Tibial artery (tissue), 4 donors: ENCODE measurements at regions not wholly inside any gene's neighbourhood (a gene's known extent, or its start where the extent isn't known, plus 50 kb on each side); places are given as distances from the start of the nearest gene placed in this dataset.
"Not testable (repeated sequence)": the region's sequence is repeated elsewhere in the genome, so short reads cannot be mapped to it uniquely, and the experiment has no call there.

Experiments used
- DNase-seq, 2 donors: peaks; one replicate each; pipeline ENCODE4 v3.0.0-alpha.2; 2019
- H3K27ac ChIP-seq, 2 donors: fragments of 200-600 bp; sonication (generic) in 1 of 2; 1 replicate in 1 of 2; 2 replicates in 1 of 2; pipeline ENCODE4 v1.5.1; 2018 to 2019; ENCODE audit warnings: mild to moderate bottlenecking in 1 of 2
- H3K27me3 ChIP-seq, 2 donors: fragments of 200-600 bp; sonication (generic) in 1 of 2; one replicate each; pipeline versions ENCODE4 v1.5.1 to v1.6.0; 2016 to 2019
- H3K36me3 ChIP-seq, 3 donors: fragments of 200-600 bp; sonication (generic) in 2 of 3; one replicate each; pipeline ENCODE4 v1.5.1; 2016 to 2019; ENCODE audit warnings: mild to moderate bottlenecking in 2 of 3
- H3K4me1 ChIP-seq, 4 donors: fragments of 200-600 bp; sonication (generic) in 2 of 4; 1 replicate in 3 of 4; 2 replicates in 1 of 4; pipeline ENCODE4 v1.5.1; 2016 to 2019
- H3K4me3 ChIP-seq, 2 donors: fragments of 200-600 bp; sonication (generic) in 1 of 2; 1 replicate in 1 of 2; 2 replicates in 1 of 2; pipeline ENCODE4 v1.5.1; 2018 to 2019; ENCODE audit warnings: mild to moderate bottlenecking in 2 of 2
- H3K9me3 ChIP-seq, 3 donors: fragments of 200-600 bp; sonication (generic) in 1 of 3; one replicate each; pipeline ENCODE4 v1.5.1; 2016 to 2019
- CTCF ChIP-seq, 2 experiments: fragments of 200-600 bp in 1 of 2; fragments of 450-650 bp in 1 of 2; IDR thresholded peaks; one replicate each; pipeline ENCODE4 v1.5.1; 2017 to 2019; ENCODE audit warnings: antibody characterized with exemption in 2 of 2, mild to moderate bottlenecking in 1 of 2, moderate library complexity in 1 of 2
- intact Hi-C: fragments of 100-400 bp; cut with DNase I; formaldehyde crosslinking; loops from one replicate; pipeline ENCODE4 v1.15.0; 2023; ENCODE audit warnings: low total_unique reads

- no peak for TF ChIP-seq CTCF (IDR thresholded peaks at IDR 0.05)
- H3K4me1 ChIP-seq, result no peaks in the 10 kb centered on the region
- no peaks in the 10 kb centered on the region for H3K36me3 ChIP-seq
- no peaks in the 10 kb centered on the region for H3K9me3 ChIP-seq
- H3K27me3 ChIP-seq, result no peaks in the 10 kb centered on the region
- no peak overlapping the region for H3K27ac ChIP-seq
- no peak overlapping the region for H3K4me3 ChIP-seq
- no peak for DNase-seq
- intact Hi-C loops, result no loop called here
These were observed 284.1 kb downstream of the CYRIA start for GRCh38 chr2:16381511-16381910.

- not testable (repeated sequence) for H3K36me3 ChIP-seq, H3K27ac ChIP-seq, H3K27me3 ChIP-seq
These were observed 285.7 kb downstream of the CYRIA start for GRCh38 chr2:16379901-16380300.

GRCh38 chr2:16379061-16379460 is 286.6 kb downstream of the CYRIA start:
- intact Hi-C loops, H3K27ac ChIP-seq: not testable (repeated sequence)

More at GRCh38 chr2:16379901-16380300, 285.7 kb downstream of the CYRIA start:
- H3K9me3 ChIP-seq, H3K4me3 ChIP-seq, DNase-seq, H3K4me1 ChIP-seq, intact Hi-C loops: not testable (repeated sequence)

DNA sequence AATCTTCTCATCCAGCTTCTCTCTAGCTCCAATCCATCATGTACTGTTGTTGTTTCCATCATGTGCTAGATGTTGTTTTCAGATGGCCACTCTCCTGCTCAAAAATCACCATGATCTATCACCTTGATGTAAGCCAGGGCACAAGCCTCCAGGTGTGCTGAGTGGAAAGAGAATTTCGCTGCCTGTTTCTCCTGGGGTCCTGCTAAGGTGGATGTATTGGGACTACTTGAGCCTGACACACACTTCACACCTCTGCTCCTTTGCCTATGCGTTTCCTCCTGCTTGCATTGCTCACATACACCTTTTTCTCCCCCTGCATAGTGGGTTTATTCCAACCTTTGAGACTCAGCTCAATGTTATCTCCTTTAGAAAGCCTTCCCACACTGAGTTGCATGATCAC is 287.6 kb downstream of the CYRIA start:
- Histone ChIP-seq H3K36me3 (no peaks in the 10 kb centered on the region), H3K4me3 (no peak overlapping the region), H3K4me1 (no peaks in the 10 kb centered on the region), H3K27ac (no peak overlapping the region), H3K9me3 (no peaks in the 10 kb centered on the region), H3K27me3 (no peaks in the 10 kb centered on the region)
- intact Hi-C loops, result no loop called here
- no peak for DNase-seq
- TF ChIP-seq CTCF (IDR thresholded peaks at IDR 0.05), result no peak

More at GRCh38 chr2:16379061-16379460, 286.6 kb downstream of the CYRIA start:
- not testable (repeated sequence) for H3K4me3 ChIP-seq, H3K9me3 ChIP-seq, H3K27me3 ChIP-seq, DNase-seq, H3K4me1 ChIP-seq, H3K36me3 ChIP-seq

DNA sequence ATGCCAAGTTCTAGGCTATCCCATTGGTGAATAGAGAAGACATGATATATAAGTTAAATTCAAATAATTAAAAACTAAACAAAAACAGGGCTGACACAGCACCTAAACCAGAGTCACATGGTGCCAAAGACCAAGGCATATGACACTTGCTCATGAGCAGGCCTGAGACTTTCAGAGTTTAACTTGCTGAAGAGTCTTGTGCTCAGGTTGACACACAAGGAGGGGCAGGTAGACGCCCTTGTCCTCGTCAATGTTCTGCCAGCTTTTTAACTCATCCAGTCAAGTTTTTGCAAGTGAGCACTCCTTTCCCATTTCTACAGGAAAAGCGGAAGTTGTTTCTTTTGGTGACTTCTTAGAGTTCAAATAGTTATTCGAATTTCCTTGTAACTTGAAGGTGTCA is 289.7 kb downstream of the CYRIA start:
- intact Hi-C loops, result no loop called here
- no peak overlapping the region for H3K4me3 ChIP-seq
- DNase-seq, result no peak
- TF ChIP-seq CTCF (IDR thresholded peaks at IDR 0.05), result no peak
- H3K4me1 ChIP-seq, result no peaks in the 10 kb centered on the region
- H3K27me3 ChIP-seq, result no peaks in the 10 kb centered on the region
- no peaks in the 10 kb centered on the region for H3K36me3 ChIP-seq
- no peak overlapping the region for H3K27ac ChIP-seq
- H3K9me3 ChIP-seq, result no peaks in the 10 kb centered on the region

GRCh38 chr2:16375351-16375750 is 290.3 kb downstream of the CYRIA start:
- DNase-seq, result no peak
- Histone ChIP-seq H3K36me3 (no peaks in the 10 kb centered on the region), H3K4me3 (no peak overlapping the region), H3K4me1 (no peaks in the 10 kb centered on the region), H3K9me3 (no peaks in the 10 kb centered on the region), H3K27me3 (no peaks in the 10 kb centered on the region), H3K27ac (no peak overlapping the region)
- intact Hi-C loops, result no loop called here
- TF ChIP-seq CTCF (IDR thresholded peaks at IDR 0.05), result no peak

- intact Hi-C loops, result no loop called here
- no peak overlapping the region for H3K4me3 ChIP-seq
- no peak overlapping the region for H3K27ac ChIP-seq
- H3K36me3 ChIP-seq, result no peaks in the 10 kb centered on the region
- no peaks in the 10 kb centered on the region for H3K4me1 ChIP-seq
- no peak for TF ChIP-seq CTCF (IDR thresholded peaks at IDR 0.05)
- no peaks in the 10 kb centered on the region for H3K27me3 ChIP-seq
- DNase-seq, result no peak
- no peaks in the 10 kb centered on the region for H3K9me3 ChIP-seq
These were observed 291.0 kb downstream of the CYRIA start for GRCh38 chr2:16374671-16375070.
